GM18517 (cell line): ENCODE measurements at regions not wholly inside any gene's neighbourhood (a gene's known extent, or its start where the extent isn't known, plus 50 kb on each side); places are given as distances from the start of the nearest gene placed in this dataset.
"Not testable (repeated sequence)": the region's sequence is repeated elsewhere in the genome, so short reads cannot be mapped to it uniquely, and the experiment has no call there.

Experiments
- ATAC-seq: cut with Tn5 transposase; IDR thresholded peaks from one replicate; pipeline ENCODE4 v1.9.1; 2021; ENCODE audit warnings: mild to moderate bottlenecking, moderate library complexity; ENCODE audit not compliant: unreplicated experiment

DNA sequence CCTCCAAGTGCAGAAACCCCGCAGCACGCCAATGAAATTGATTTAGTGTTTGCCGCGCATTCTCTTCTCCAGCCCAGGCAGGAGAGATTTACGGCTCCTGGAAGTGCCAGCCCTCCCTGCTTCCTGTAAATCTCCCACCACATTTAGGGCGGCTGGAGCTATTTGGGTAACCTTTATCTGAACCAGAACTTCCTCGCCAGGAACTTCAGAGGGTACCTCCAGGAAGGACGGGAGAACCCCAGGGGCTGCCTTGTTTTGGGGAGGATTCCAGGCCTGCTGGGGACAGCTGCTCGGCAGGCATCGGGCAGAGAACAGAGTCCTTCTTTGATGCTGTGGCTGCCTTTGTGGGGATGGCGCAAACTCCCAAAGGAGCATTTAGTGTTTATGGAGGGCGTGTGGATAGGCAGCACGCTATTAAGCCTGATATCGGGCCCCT, 122.0 kb upstream of the MYCN start:
- no peak for ATAC-seq

DNA sequence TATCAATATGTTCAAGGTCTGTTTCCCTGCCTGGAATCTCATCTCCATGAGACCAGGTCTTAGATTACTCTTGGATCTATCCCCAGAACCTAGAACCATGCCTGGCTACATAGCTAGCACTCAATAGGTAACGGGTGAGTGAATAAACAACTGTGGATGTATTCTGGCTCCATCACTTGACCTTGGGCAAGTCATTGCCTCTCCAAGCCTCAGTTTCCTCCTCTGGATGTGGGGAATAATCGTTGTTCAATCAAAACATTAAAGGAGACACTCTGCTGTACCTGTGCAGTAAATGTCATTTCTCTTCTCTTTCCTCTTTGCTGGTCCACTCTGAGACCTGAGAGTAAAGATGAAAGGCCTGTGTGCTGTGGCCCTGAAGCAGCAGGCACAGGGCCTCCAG, 121.5 kb upstream of the MYCN start:
- ATAC-seq, result no peak

- ATAC-seq, result no peak
These were observed 120.6 kb upstream of the MYCN start for GRCh38 chr2:15819562-15820256.

- no peak for ATAC-seq
These were observed 120.1 kb upstream of the MYCN start for GRCh38 chr2:15820257-15820566.

DNA sequence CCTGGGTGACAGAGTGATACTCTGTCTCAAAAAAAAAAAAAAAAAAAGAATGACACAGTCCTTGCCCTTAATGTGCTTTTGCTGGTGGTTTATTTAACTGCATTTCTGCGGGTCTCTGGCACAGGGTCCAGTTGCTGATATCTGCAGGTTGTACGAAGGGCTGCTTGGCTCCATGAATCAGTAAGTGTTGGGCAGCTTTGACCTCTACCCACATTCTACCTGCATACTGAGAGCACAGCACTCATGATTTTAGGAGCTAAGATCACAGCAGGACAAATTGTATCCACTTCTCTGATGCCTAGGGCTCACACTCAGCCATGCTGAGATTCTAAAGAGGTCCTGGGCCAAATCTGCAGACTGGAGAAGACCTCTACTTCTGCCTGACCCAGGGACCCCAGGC, 119.4 kb upstream of the MYCN start:
- ATAC-seq, result no peak

GRCh38 chr2:15822151-15823044, 118.0 kb upstream of the MYCN start:
- ATAC-seq, result no peak

DNA sequence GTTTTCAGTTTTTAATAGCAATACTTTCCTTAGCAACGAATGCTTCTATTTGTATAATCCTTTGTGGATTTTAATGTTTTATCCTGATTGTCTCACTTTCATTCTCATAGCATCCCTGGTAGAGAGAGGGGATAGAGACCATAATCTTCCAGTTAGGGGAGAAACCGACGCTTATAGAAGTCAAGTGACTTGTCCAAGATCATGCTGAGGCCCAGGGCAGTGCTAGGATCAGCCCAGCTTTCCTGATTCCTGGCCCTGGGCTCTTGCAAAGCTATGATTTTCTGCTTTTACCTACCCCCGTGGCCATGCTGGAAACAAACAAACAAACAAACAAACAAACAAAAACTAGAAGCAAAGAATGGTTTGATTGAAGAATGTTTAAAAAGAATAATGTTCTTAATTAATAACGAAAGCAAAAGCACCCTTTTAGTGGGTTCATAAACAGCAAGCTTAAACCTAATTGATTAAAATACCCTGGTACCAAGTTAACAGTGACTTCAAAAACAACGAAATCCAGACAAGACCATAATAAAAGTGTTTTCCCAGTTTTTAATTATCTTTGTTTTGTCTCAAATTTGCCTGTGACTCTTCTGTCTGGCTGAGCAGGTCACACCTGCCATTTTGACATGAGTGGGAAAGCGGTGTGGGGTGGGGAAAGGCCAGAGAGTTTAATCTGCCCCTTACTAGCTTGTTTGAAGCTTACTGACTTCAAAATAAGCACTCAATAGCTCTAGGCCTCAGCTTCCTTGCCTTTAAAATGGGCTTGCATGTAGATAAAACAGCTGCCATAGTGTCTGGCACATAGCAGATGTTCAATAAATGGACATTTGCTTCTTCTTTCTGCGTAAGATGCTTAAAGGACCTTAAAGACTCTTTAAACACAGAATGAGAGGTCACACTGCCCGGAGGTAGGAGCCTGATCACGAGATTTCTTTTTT, 116.6 kb upstream of the MYCN start:
- ATAC-seq, result no peak

- ATAC-seq, result not testable (repeated sequence)
These were observed 115.9 kb upstream of the MYCN start for GRCh38 chr2:15824467-15824866.

GRCh38 chr2:15825276-15825980, 114.9 kb upstream of the MYCN start:
- no peak for ATAC-seq

DNA sequence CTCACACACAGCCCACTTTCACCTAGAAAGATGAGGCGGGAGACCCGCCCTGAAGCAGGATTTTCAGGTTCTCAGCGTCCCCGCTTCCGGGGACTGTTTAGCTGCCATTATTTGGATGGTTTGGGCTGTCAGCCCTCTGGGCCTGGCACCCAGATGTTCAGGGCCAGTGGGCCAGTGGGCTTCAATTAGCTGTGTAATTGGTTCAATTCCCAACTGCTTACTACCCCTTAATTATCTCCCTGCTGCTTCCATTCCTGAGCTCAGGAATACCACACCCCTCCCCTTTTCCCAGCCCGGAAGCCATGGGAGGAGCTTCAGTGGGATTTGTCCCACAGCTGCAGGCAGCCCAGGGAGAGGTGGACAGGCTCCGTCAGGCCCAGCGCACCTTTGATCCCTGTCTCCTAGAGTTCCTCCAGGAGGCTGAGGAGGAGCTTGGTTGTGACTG, 114.1 kb upstream of the MYCN start:
- no peak for ATAC-seq

GRCh38 chr2:15827001-15827400, 113.3 kb upstream of the MYCN start:
- ATAC-seq, result no peak

DNA sequence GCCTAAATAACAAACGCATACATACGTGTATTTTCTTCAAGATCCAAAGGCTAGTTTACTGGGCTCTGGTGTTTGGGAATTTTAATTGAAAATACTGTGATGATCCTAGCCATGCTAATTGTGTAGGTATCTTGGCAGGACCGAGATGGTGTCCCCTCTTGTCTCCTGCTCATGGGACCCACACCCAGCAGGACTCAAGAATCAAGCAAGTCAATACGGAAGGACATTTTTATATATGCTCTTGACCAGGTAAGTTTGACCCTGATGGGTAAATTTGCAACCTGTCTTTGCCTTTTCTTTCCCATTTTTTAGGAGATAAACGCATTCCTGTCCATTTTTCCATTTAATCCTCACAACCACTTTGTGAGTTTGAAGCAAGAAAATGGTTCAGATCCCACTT, 111.8 kb upstream of the MYCN start:
- no peak for ATAC-seq

DNA sequence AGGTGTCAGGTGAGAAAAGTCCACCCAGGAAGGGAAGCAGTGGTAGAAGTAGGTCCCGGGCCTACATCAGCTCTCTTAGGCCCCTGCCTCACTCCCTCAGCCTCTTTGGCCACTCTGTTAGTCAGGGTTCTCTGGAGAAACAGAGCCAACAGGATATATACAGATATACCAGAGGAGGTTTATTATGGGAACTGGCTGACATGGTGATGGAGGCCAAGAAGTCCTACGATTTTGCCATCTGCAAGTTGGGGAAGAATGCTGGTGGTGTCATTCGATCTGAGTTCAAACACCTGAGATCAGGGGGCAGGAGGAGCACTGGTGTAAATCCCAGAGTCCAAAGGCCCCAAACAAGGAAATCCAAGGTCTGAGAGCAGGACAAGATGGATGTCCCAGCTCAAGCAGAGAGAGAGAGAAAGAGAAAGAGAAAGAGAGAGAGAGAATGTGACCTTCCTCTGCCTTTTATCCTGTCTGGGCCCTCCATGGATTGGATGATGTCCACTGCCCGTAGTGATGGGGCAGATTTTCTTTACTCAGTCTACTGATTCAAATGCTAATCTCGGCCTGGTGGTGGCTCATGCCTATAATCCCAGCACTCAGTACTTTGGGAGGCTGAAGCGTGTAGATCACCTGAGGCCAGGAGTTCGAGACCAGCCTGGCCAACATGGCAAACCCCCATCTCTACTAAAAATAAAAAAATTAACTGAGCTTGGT, 111.1 kb upstream of the MYCN start:
- no peak for ATAC-seq

DNA sequence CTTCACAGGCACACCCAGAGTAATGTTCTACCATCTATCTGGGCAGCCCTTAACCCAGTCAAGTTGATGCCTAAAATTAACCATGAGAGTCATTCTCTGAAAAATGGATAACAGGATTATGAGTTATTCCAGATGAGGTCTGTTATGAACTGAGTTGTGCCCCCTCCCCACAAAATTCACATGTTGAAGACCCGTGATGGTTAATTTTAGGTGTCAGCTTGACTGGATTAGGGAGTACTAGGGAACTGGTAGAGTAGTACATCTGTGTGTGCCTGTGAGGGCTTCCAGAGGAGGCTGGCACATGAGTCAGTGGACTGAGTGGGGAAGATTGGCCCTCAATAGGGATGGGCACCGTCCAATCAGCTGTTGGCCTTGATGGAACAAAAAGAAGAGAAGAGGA, 110.4 kb upstream of the MYCN start:
- ATAC-seq, result no peak

- ATAC-seq, result no peak
These were observed 109.3 kb upstream of the MYCN start for GRCh38 chr2:15830937-15831549.

DNA sequence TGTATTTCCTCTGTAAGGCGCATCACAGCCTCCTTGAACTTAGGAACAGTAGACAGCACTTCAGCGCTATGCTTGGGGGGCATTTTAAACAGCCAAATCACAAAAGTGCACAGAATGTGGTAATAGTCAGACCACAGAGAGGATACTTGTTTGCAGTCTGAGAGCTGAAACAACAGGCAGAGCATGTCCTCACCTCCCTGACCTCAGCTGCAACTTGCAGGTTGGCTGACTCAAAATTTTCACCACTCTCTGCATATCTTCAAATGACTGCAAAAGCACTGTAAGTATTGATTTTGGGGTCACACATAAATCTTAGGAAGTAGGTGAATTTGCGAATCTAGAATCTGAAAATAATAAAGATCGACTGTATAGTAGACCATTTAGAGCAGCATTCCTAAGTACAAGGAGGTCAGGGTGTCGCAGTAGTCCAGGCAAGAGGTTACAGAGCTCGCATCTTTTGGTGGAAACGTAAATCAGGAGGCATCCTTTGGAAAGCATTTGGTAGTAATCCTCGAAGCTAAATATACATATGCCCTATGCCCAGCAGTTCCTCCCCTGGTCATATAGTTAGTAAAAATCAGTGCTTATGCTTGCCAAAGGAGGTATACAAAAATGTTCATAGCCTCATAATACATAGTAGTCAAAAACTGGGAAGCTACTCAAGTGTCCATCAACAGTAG, 108.2 kb upstream of the MYCN start:
- no peak for ATAC-seq

DNA sequence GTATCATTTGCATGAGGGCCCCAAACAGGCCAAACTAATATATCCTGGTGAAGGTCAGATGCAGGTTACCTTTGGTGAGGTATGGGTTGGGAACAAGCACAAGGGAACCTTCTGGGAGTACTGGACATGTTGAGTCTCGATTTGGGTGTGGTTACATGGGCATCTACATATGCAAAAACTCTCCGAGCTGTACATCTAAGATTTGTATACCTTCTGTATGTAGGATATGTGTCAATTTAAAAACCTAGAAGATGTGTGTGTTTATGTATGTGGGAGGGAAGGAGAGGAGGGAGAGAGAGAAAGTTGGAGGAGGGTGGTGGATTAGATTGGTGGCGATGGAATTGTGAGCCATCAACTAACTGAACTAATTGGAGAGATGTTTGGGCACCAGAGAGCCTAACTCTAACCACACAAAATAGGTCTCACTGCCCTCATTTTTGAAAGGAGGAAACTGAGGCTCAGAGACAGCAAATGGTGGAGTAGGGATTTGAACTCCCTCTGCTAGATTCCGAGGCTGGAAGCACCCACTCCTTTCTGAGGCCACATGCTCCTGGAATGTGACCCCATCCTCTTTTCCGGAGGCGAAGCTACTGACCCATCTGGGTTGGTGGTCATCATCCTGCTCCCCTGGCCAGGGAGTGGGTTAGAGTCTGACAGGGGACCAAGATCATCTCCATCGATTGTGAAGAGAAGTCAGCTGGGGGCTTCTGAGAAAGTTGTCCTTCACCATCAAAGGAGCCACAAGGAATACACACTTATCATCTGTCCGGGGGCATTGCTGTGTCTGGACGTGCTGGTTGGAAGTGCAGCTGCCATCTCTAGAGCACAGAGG, 107.3 kb upstream of the MYCN start:
- no peak for ATAC-seq

DNA sequence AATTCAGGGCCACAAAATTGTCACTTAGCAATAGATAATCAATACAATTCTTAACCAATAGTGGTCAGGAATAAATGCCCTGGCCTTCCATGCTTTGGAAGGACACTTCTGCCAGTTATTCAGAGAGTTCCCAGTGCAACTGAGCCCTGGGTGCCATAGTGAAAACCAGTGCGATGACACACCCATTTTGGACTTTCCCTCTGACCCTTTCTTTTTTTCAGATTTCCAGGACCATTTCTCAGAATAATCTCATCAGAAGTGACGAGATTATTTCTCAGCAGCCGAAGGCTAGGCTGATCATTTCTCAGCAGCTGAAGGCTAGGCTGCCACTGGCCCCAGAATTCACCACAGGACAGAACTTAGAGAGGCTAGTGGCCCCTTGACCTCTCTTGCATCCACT, 106.6 kb upstream of the MYCN start:
- no peak for ATAC-seq
